B cell (primary cell): ENCODE measurements at regions not wholly inside any gene's neighbourhood (a gene's known extent, or its start where the extent isn't known, plus 50 kb on each side); places are given as distances from the start of the nearest gene placed in this dataset.

Source experiments
- EZH2 ChIP-seq: IDR thresholded peaks from 2 replicates; pipeline ENCODE4 v1.6.1; 2012; ENCODE audit warnings: borderline replicate concordance, low read depth, mild to moderate bottlenecking, moderate library complexity, low read length; ENCODE audit not compliant: insufficient read depth, poor library complexity, severe bottlenecking
- TF ChIP-seq, protein P1 (sequence below): fragments of 200-600 bp; IDR thresholded peaks from one replicate; pipeline ENCODE4 v1.8.0; 2022; ENCODE audit warnings: antibody characterized with exemption, mild to moderate bottlenecking

- TF ChIP-seq, protein P1, sequence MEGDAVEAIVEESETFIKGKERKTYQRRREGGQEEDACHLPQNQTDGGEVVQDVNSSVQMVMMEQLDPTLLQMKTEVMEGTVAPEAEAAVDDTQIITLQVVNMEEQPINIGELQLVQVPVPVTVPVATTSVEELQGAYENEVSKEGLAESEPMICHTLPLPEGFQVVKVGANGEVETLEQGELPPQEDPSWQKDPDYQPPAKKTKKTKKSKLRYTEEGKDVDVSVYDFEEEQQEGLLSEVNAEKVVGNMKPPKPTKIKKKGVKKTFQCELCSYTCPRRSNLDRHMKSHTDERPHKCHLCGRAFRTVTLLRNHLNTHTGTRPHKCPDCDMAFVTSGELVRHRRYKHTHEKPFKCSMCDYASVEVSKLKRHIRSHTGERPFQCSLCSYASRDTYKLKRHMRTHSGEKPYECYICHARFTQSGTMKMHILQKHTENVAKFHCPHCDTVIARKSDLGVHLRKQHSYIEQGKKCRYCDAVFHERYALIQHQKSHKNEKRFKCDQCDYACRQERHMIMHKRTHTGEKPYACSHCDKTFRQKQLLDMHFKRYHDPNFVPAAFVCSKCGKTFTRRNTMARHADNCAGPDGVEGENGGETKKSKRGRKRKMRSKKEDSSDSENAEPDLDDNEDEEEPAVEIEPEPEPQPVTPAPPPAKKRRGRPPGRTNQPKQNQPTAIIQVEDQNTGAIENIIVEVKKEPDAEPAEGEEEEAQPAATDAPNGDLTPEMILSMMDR: no peak
- no peak for TF ChIP-seq EZH2
Observed at GRCh38 chr18:22667616-22668422, 250.1 kb upstream of the CTAGE1 start.
